Osteoblast (primary cell): ENCODE measurements at regions not wholly inside any gene's neighbourhood (a gene's known extent, or its start where the extent isn't known, plus 50 kb on each side); places are given as distances from the start of the nearest gene placed in this dataset.

Experiments used
- DNase-seq: peaks from one replicate; pipeline ENCODE4 v3.0.0; 2011; ENCODE audit warnings: low spot score, mixed read lengths; ENCODE audit not compliant: insufficient read length; ENCODE audit errors: missing footprints
- H2AFZ ChIP-seq: 2 replicates; pipeline ENCODE4 v1.6.0; 2011; ENCODE audit warnings: mild to moderate bottlenecking, low read length
- H3K27ac ChIP-seq: 2 replicates; pipeline ENCODE4 v1.5.1; 2011; ENCODE audit warnings: mild to moderate bottlenecking, low read depth, low read length, moderate library complexity
- H3K27me3 ChIP-seq: 2 replicates; pipeline ENCODE4 v1.6.0; 2012; ENCODE audit warnings: mild to moderate bottlenecking, control low read depth, inconsistent platforms, low read length, moderate library complexity; ENCODE audit not compliant: insufficient read depth
- H3K36me3 ChIP-seq: 2 replicates; pipeline ENCODE4 v1.5.1; 2011; ENCODE audit warnings: mild to moderate bottlenecking, low read length, control low read depth, moderate library complexity; ENCODE audit not compliant: insufficient read depth
- H3K4me1 ChIP-seq: 2 replicates; pipeline ENCODE4 v1.5.1; 2011; ENCODE audit warnings: mild to moderate bottlenecking, low read length, control low read depth, moderate library complexity; ENCODE audit not compliant: insufficient read depth
- H3K4me2 ChIP-seq: 2 replicates; pipeline ENCODE4 v1.6.0; 2011; ENCODE audit warnings: mild to moderate bottlenecking, low read length; ENCODE audit not compliant: insufficient read depth
- H3K4me3 ChIP-seq: fragments of 200-600 bp; sonication (generic); 3 replicates; pipeline ENCODE4 v1.5.1; 2012; ENCODE audit warnings: mild to moderate bottlenecking, low read length, inconsistent platforms; ENCODE audit not compliant: insufficient read depth
- H3K79me2 ChIP-seq: 2 replicates; pipeline ENCODE4 v1.6.0; 2012; ENCODE audit warnings: mild to moderate bottlenecking, low read length, control low read depth, inconsistent platforms; ENCODE audit not compliant: insufficient read depth
- H3K9me3 ChIP-seq: 2 replicates; pipeline ENCODE4 v1.5.1; 2011; ENCODE audit warnings: low read depth, low read length, control low read depth
- H4K20me1 ChIP-seq: 2 replicates; pipeline ENCODE4 v1.6.0; 2012; ENCODE audit warnings: mild to moderate bottlenecking, low read length, control low read depth; ENCODE audit not compliant: insufficient read depth
- CTCF ChIP-seq: IDR thresholded peaks from 2 replicates; pipeline ENCODE4 v1.5.1; 2011; ENCODE audit warnings: mild to moderate bottlenecking, low read depth, low read length, moderate library complexity; ENCODE audit errors: extremely low read depth

- Histone ChIP-seq H3K36me3 (no peaks in the 10 kb centered on the region), H3K4me1 (peaks cover 35% of the 10 kb centered on the region), H3K9me3 (no peaks in the 10 kb centered on the region), H3K79me2 (no peaks in the 10 kb centered on the region), H3K27ac (peak overlapping the region; percentile 53), H3K4me2 (peak overlapping the region; percentile 16), H2AFZ (no peak overlapping the region), H4K20me1 (no peaks in the 10 kb centered on the region), H3K27me3 (no peaks in the 10 kb centered on the region), H3K4me3 (no peak overlapping the region)
- no peak for TF ChIP-seq CTCF
- no peak for DNase-seq
These were observed 62.5 kb upstream of the PTPRR start for GRCh38 chr12:70982991-70983390.

- H3K27ac ChIP-seq, result peak overlapping the region; percentile 53
- H2AFZ ChIP-seq, result no peak overlapping the region
- H3K27me3 ChIP-seq, result no peaks in the 10 kb centered on the region
- no peak overlapping the region for H3K4me3 ChIP-seq
- no peak for TF ChIP-seq CTCF
- H3K9me3 ChIP-seq, result no peaks in the 10 kb centered on the region
- peak; percentile 9 for DNase-seq
- no peaks in the 10 kb centered on the region for H4K20me1 ChIP-seq
- H3K4me1 ChIP-seq, result peaks cover 35% of the 10 kb centered on the region
- no peaks in the 10 kb centered on the region for H3K79me2 ChIP-seq
- H3K36me3 ChIP-seq, result no peaks in the 10 kb centered on the region
- H3K4me2 ChIP-seq, result peak overlapping the region; percentile 16
These were observed 61.7 kb upstream of the PTPRR start for GRCh38 chr12:70982286-70982685.

- Histone ChIP-seq H3K9me3 (no peaks in the 10 kb centered on the region), H3K27me3 (no peaks in the 10 kb centered on the region), H3K36me3 (no peaks in the 10 kb centered on the region), H3K4me2 (peak overlapping the region; percentile 44), H3K27ac (no peak overlapping the region), H4K20me1 (no peaks in the 10 kb centered on the region), H3K4me1 (no peaks in the 10 kb centered on the region), H3K79me2 (no peaks in the 10 kb centered on the region), H2AFZ (no peak overlapping the region), H3K4me3 (no peak overlapping the region)
- TF ChIP-seq CTCF, result no peak
- no peak for DNase-seq
These were observed 50.7 kb upstream of the PTPRR start for GRCh38 chr12:70971001-70971794.
